ENCODE measurements at regions not wholly inside any gene's neighbourhood (a gene's known extent, or its start where the extent isn't known, plus 50 kb on each side); places are given as distances from the start of the nearest gene placed in this dataset.
"Not testable (repeated sequence)": the region's sequence is repeated elsewhere in the genome, so short reads cannot be mapped to it uniquely, and the experiment has no call there.

DNA sequence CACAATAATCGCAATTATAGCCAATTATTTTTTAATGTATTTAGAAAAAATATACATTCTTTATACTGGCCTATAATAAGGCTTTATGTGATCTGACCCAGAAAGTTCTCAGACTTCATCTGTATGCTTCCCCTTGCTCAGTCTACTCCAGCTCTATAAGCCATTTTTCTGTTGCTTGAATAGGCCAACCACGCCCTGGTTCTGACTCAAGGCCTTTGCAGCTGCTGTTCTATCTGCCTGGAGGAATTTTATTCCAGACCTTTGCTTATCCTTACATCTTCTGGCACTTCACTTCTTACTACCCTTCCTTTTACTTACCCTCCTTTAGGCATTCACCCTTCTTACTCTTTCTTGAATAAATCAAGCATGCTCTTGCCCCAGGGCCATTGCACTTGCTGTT is 54.9 kb upstream of the PDE3B start:
- TF ChIP-seq POLR2A (IDR thresholded peaks at IDR 0.05): no peak
- TF ChIP-seq, protein P1, sequence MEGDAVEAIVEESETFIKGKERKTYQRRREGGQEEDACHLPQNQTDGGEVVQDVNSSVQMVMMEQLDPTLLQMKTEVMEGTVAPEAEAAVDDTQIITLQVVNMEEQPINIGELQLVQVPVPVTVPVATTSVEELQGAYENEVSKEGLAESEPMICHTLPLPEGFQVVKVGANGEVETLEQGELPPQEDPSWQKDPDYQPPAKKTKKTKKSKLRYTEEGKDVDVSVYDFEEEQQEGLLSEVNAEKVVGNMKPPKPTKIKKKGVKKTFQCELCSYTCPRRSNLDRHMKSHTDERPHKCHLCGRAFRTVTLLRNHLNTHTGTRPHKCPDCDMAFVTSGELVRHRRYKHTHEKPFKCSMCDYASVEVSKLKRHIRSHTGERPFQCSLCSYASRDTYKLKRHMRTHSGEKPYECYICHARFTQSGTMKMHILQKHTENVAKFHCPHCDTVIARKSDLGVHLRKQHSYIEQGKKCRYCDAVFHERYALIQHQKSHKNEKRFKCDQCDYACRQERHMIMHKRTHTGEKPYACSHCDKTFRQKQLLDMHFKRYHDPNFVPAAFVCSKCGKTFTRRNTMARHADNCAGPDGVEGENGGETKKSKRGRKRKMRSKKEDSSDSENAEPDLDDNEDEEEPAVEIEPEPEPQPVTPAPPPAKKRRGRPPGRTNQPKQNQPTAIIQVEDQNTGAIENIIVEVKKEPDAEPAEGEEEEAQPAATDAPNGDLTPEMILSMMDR (IDR thresholded peaks at IDR 0.05): no peak
- Histone ChIP-seq H3K36me3 (no peaks in the 10 kb centered on the region), H3K4me3 (no peak overlapping the region), H3K27me3 (no peaks in the 10 kb centered on the region), H3K27ac (no peak overlapping the region), H3K4me1 (peaks cover 0 to 15% (median 0%) of the 10 kb centered on the region in 4 donors), H3K9me3 (no peaks in the 10 kb centered on the region)
- no peak for DNase-seq

DNA sequence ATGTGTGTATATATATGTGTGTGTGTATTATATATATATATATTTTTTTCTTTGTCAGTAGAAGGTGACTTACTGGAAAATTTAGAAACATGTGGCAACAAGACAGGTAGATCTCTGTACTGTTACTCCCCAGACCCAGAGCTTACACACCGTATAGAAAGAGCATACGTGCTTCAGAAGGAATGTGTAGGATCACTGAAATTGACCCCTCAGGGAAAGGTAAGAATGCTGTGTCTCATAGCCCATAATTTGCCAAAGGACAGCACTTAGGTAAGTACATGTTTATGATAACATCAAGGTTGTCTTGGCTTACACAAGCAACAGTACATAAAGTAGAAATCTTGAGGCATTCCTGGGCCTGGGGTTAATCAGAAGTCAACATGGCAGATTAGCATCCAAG is 54.2 kb upstream of the PDE3B start:
- no peaks in the 10 kb centered on the region for H3K27me3 ChIP-seq
- no peaks in the 10 kb centered on the region for H3K36me3 ChIP-seq
- no peak overlapping the region for H3K4me3 ChIP-seq
- H3K27ac ChIP-seq: no peak overlapping the region
- no peaks in the 10 kb centered on the region for H3K9me3 ChIP-seq
- DNase-seq: no peak
- peaks cover 0 to 9% (median 0%) of the 10 kb centered on the region in 4 donors for H3K4me1 ChIP-seq
- no peak for TF ChIP-seq POLR2A (IDR thresholded peaks at IDR 0.05)
- TF ChIP-seq, protein P1 (IDR thresholded peaks at IDR 0.05): no peak

GRCh38 chr11:14591046-14591445 is 52.6 kb upstream of the PDE3B start:
- not testable (repeated sequence) for DNase-seq, H3K4me1 ChIP-seq, H3K27me3 ChIP-seq, H3K27ac ChIP-seq, H3K36me3 ChIP-seq, H3K9me3 ChIP-seq, H3K4me3 ChIP-seq

DNA sequence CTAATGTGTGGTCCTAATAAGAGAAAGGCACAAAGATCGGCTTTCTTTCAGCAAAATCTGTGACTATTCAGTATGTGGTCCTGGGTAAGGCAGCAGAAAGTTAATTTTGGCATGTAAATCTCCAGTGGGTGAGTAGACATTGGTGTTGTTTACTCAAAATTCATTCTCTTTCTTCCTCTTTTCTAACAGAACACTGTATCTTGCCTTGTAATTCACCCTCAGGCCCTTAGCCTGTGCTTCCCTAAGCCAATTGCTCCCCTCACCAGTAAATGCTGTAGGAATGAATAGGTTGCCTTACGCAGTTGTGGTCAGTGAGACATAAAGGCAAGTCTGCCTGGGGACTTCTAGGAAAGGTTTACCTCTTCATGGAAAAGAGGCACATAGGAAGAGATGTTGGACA is 49.9 kb upstream of the PDE3B start:
- H3K9me3 ChIP-seq: no peaks in the 10 kb centered on the region
- no peak for TF ChIP-seq POLR2A (IDR thresholded peaks at IDR 0.05)
- TF ChIP-seq, protein P1 (IDR thresholded peaks at IDR 0.05): no peak

More for the DNA sequence above, 49.9 kb upstream of the PDE3B start:
- Histone ChIP-seq H3K4me3 (no peak overlapping the region), H3K36me3 (no peaks in the 10 kb centered on the region), H3K4me1 (no peaks in the 10 kb centered on the region), H3K27ac (no peak overlapping the region), H3K27me3 (no peaks in the 10 kb centered on the region)
- DNase-seq: no peak

All from Peyer's patch (tissue), 4 donors.